ENCODE measurements at regions not wholly inside any gene's neighbourhood (a gene's known extent, or its start where the extent isn't known, plus 50 kb on each side); places are given as distances from the start of the nearest gene placed in this dataset.
"Not testable (repeated sequence)": the region's sequence is repeated elsewhere in the genome, so short reads cannot be mapped to it uniquely, and the experiment has no call there.

DNA sequence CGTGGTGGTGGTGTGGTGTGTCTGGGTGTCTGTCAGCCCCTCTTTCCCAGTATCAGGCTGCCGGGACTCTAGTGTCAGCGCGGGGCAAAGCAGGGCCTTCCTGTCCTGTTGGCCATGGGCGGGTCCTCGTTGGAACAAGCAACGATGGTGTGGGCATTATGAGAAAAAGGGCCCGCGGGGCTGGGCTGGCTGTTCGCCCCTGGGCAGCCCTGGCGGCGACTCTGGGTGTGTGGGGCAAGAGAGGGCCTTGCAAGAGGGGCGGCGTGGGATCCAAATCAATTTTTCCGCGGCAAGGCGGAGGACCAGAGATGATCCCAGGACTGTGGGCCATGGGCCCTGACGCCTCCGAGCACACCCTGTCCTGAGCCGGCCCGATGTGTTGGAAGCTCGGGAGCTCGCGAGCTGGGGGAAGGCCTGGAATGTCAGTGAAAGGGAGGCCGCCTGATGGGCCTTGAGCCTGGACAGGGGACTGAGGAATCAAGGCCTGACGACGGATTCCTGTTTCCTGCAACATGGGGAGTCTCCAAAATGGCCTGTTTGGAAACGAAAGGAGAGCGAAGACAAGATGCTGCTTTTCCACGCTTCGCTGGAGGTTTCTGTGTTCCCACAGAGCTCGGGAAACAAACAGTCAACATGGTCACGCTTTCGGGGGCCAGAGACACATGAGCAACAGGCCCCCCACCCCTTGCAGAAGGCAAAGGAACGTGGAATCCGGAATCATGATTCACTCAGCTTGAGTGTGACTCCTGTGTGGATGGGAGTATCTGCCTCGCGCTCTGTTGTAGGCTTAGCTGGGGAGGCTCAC, 364.7 kb upstream of the DEFB115 start:
- Mint-ChIP-seq H3K4me3 (ENCODE audit: unreplicated experiment) (no peak overlapping the region), H3K36me3 (ENCODE audit: unreplicated experiment) (no peaks in the 10 kb centered on the region), H3K9me3 (ENCODE audit: unreplicated experiment) (peaks cover 9% of the 10 kb centered on the region), H3K4me1 (ENCODE audit: unreplicated experiment) (no peaks in the 10 kb centered on the region), H3K27me3 (ENCODE audit: unreplicated experiment) (no peaks in the 10 kb centered on the region), H3K27ac (ENCODE audit: unreplicated experiment) (no peak overlapping the region)
- TF ChIP-seq, protein P1, sequence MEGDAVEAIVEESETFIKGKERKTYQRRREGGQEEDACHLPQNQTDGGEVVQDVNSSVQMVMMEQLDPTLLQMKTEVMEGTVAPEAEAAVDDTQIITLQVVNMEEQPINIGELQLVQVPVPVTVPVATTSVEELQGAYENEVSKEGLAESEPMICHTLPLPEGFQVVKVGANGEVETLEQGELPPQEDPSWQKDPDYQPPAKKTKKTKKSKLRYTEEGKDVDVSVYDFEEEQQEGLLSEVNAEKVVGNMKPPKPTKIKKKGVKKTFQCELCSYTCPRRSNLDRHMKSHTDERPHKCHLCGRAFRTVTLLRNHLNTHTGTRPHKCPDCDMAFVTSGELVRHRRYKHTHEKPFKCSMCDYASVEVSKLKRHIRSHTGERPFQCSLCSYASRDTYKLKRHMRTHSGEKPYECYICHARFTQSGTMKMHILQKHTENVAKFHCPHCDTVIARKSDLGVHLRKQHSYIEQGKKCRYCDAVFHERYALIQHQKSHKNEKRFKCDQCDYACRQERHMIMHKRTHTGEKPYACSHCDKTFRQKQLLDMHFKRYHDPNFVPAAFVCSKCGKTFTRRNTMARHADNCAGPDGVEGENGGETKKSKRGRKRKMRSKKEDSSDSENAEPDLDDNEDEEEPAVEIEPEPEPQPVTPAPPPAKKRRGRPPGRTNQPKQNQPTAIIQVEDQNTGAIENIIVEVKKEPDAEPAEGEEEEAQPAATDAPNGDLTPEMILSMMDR (IDR thresholded peaks at IDR 0.05), result no peak
- DNase-seq (ENCODE audit: extremely low spot score, unreplicated experiment), result no peak

DNA sequence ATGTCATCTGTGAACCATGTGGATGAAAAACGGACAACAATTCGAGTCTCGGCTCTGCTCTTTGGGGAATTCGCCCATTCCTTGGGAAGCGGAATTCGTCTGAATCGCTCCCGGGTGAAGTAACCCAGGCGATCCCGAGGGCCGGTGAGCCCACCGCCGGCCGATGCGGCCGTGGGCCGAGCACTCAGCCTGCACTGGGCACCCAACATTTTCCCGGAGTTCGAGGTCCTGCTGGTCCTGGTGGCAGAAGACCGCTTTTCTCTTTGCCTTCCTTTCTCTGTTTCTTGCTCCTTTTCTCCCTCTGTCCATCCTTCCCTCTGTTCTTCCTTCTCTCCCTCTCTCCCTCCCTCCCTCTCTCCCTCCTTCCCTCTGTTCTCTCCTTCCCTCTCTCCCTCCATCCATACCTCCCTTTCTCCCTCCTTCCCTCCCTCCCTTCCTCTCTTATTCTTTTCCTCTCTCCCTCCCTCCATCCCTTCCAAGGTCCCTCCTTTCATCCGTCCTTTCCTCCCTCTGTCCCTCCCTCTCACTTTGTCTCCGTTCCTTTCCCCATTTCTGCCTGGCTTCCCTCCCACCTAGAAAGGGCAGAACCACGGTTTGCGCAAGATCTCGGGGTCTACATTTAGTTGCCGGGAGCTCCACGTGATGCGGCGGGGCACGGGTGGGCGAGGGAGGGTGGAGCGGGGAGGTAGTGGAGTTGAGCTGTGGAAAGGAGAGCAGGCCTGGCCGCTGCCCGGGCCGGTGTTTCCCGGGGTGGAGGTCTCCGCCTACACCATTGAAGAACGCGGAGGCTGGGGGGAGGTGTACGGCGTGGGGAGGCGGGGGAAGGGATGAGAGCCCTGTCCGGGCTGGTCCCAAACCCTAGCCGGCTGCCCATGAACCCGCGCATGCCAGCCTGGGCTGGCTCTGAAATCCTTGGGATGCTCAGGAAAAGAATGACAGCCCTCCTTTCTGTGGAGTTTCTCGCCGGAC, 363.8 kb upstream of the DEFB115 start:
- H3K27me3 Mint-ChIP-seq (ENCODE audit: unreplicated experiment); H3K36me3 Mint-ChIP-seq (ENCODE audit: unreplicated experiment); H3K27ac Mint-ChIP-seq (ENCODE audit: unreplicated experiment); H3K4me1 Mint-ChIP-seq (ENCODE audit: unreplicated experiment); DNase-seq (ENCODE audit: extremely low spot score, unreplicated experiment); H3K4me3 Mint-ChIP-seq (ENCODE audit: unreplicated experiment): not testable (repeated sequence)
- H3K9me3 Mint-ChIP-seq (ENCODE audit: unreplicated experiment), result peaks cover 12% of the 10 kb centered on the region

DNA sequence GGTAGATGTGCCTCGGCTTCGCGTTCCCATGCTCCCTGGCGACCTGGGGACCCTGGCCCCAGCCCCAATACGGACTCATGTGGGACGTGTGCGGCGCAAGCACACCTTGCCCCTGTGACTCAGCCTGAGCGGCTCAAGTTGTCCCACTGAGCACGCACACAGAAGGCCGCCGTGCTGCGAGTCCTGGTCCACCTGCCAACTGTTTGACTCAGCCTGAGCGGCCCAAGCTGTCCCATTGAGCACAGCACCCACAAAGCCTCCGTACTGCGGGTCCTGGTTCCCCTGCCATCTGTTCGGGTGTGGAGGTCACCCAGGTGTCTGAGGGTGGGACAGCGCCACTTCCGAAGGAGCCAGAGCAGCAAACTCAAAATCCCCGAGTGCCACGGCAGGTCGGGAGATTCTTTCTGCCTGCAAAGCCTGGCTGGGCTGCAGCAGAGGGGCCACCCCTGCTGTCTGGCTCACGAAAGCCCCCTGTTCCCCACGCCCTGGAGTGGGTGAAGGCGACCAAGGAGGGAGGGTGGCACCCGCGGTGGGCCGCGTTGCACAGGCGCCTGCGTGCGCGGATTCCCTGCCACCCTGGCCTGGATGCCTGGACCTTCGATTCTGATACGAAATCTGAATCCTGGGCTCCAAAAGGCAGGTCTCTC, 362.6 kb upstream of the DEFB115 start:
- not testable (repeated sequence) for H3K4me1 Mint-ChIP-seq (ENCODE audit: unreplicated experiment); H3K36me3 Mint-ChIP-seq (ENCODE audit: unreplicated experiment); H3K27me3 Mint-ChIP-seq (ENCODE audit: unreplicated experiment); DNase-seq (ENCODE audit: extremely low spot score, unreplicated experiment); H3K9me3 Mint-ChIP-seq (ENCODE audit: unreplicated experiment); H3K27ac Mint-ChIP-seq (ENCODE audit: unreplicated experiment); H3K4me3 Mint-ChIP-seq (ENCODE audit: unreplicated experiment)

DNA sequence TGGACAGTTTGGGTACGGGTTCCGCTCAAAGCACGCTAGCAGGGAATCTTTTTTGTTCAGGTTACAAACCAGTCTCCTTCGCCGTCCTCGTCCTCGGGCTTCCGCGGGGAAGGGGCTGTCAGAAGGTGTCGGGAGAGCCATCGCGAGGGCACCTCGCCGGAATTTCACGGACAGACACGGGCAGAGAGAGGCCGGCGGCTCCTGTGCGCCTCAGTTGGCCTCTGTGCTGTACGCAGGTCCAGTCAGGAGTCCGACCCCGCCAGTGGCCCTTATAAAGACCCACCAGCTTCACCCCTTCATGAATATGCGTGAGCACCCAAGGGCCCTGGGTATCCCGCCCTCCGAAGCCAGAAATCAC, 362.1 kb upstream of the DEFB115 start:
- not testable (repeated sequence) for H3K9me3 Mint-ChIP-seq (ENCODE audit: unreplicated experiment); H3K27ac Mint-ChIP-seq (ENCODE audit: unreplicated experiment); H3K27me3 Mint-ChIP-seq (ENCODE audit: unreplicated experiment); DNase-seq (ENCODE audit: extremely low spot score, unreplicated experiment); H3K36me3 Mint-ChIP-seq (ENCODE audit: unreplicated experiment); H3K4me1 Mint-ChIP-seq (ENCODE audit: unreplicated experiment); H3K4me3 Mint-ChIP-seq (ENCODE audit: unreplicated experiment)

DNA sequence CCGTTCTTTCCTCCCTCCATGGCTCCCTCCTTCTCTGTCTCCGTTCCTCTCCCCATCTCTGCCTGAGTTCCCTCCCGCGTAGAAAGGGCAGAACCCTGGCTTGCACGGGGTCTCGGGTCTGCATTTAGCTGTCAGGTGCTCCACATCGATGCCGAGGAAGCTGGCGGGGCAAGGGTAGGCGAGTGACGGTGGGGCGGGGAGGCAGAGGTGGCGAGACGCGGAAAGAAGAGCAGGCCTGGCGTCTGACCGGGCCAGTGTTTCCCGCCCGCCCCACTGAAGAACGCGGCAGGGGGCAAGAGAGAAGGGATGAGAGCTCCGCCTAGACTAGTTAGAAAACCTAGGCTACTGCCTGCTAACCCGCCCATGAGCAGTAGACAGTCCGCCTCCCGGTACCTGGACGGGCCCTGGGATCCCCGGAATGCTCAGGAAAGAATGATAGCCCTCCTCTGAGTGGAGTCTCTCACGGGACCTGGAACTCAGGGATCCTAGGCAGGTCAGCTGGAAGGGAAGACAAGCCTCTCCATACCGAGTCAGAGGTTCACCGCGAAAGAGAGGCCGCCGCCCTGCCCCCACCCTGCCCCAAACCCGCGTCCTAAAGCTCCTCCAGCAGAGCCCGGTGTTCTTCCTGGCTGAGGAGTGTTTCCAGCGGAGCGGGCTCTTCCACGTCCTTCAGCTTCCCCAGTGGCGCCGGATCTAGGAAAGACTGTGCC, 357.9 kb upstream of the DEFB115 start:
- not testable (repeated sequence) for H3K27me3 Mint-ChIP-seq (ENCODE audit: unreplicated experiment); H3K4me1 Mint-ChIP-seq (ENCODE audit: unreplicated experiment); H3K4me3 Mint-ChIP-seq (ENCODE audit: unreplicated experiment); H3K27ac Mint-ChIP-seq (ENCODE audit: unreplicated experiment); H3K36me3 Mint-ChIP-seq (ENCODE audit: unreplicated experiment); DNase-seq (ENCODE audit: extremely low spot score, unreplicated experiment)
- H3K9me3 Mint-ChIP-seq (ENCODE audit: unreplicated experiment), result peaks cover 29% of the 10 kb centered on the region

DNA sequence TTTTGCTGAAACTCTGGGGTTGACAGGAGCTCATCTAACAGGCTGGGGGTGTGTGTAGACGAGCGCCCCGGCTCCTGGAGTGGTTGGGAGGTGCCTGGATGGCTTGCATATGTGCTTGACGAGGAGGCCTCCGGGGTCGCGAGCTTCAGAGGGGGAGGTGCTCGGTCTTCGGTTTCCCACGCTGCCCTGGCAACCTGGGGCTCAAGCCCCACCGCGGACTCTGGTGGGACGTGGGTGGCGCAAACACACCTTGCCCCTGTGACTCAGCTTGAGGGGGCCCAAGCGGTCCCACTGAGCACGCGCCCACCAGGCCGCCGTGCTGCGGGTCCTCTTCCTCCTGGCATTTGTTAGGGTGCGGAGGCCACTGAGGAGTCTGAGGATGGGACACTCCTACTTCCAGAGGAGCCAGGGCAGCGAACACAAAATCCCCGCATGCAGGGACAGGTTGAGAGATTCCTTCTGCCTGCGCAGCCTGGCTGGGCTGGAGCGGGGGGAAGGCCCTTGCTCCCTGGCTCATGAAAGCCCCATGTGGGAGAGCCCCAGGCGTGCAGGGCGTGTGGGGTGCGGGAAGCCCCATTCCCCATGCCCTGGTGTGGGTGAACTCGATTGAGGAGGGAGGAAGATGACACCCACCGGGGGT, 357.3 kb upstream of the DEFB115 start:
- not testable (repeated sequence) for H3K27ac Mint-ChIP-seq (ENCODE audit: unreplicated experiment); H3K36me3 Mint-ChIP-seq (ENCODE audit: unreplicated experiment); H3K4me1 Mint-ChIP-seq (ENCODE audit: unreplicated experiment); H3K4me3 Mint-ChIP-seq (ENCODE audit: unreplicated experiment); DNase-seq (ENCODE audit: extremely low spot score, unreplicated experiment); H3K27me3 Mint-ChIP-seq (ENCODE audit: unreplicated experiment)
- H3K9me3 Mint-ChIP-seq (ENCODE audit: unreplicated experiment), result peaks cover 29% of the 10 kb centered on the region

DNA sequence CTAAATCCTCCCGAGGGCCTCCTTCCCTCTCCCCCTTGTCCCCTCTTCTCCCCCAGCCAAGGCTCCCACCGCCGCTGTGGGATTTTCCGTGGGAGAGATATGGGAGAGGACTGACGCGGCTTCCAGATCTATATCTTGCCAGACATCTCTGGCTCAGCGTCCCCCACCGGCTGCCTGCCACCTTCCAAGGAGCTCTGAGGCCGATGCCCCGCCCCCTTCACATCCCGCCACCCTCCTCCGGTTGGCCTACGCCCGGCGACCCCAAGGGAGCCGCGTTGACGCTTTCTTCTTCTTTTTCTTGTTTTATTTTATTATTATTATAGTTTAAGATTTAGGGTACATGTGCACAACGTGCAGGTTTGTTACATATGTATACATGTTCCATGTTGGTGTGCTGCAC, 352.2 kb upstream of the DEFB115 start:
- not testable (repeated sequence) for H3K4me3 Mint-ChIP-seq (ENCODE audit: unreplicated experiment); DNase-seq (ENCODE audit: extremely low spot score, unreplicated experiment); H3K27me3 Mint-ChIP-seq (ENCODE audit: unreplicated experiment); H3K27ac Mint-ChIP-seq (ENCODE audit: unreplicated experiment); H3K4me1 Mint-ChIP-seq (ENCODE audit: unreplicated experiment); H3K36me3 Mint-ChIP-seq (ENCODE audit: unreplicated experiment)
- H3K9me3 Mint-ChIP-seq (ENCODE audit: unreplicated experiment), result peaks cover 39% of the 10 kb centered on the region
